Transverse colon (tissue), 4 donors: ENCODE measurements at regions not wholly inside any gene's neighbourhood (a gene's known extent, or its start where the extent isn't known, plus 50 kb on each side); places are given as distances from the start of the nearest gene placed in this dataset.

ENCODE experiments used
- DNase-seq: peaks from one replicate; pipeline ENCODE4 v3.0.0-alpha.2; 2019
- H3K27ac ChIP-seq, 4 donors: fragments of 200-600 bp; sonication (generic); 2 replicates each; pipeline ENCODE4 v1.5.1; 2016 to 2018; ENCODE audit warnings: inconsistent platforms in 4 of 4
- H3K27me3 ChIP-seq: fragments of 200-600 bp; sonication (generic); 2 replicates; pipeline ENCODE4 v1.5.1; 2017; ENCODE audit warnings: inconsistent platforms
- H3K36me3 ChIP-seq, 4 donors: fragments of 200-600 bp; sonication (generic); 2 replicates each; pipeline ENCODE4 v1.5.1; 2017 to 2019; ENCODE audit warnings: inconsistent platforms in 4 of 4
- H3K4me1 ChIP-seq, 4 donors: fragments of 200-600 bp; sonication (generic); 2 replicates each; pipeline ENCODE4 v1.5.1; 2017 to 2020; ENCODE audit warnings: inconsistent platforms in 4 of 4
- H3K4me3 ChIP-seq, 4 donors: fragments of 200-600 bp; sonication (generic); 1 replicate in 1 of 4; 2 replicates in 3 of 4; pipeline versions ENCODE4 v1.5.1 to v1.6.1; 2017 to 2019; ENCODE audit warnings: inconsistent platforms in 4 of 4
- H3K9me3 ChIP-seq, 2 donors: fragments of 200-600 bp; sonication (generic); 2 replicates each; pipeline ENCODE4 v1.5.1; 2017 to 2019; ENCODE audit warnings: inconsistent platforms in 2 of 2
- EP300 ChIP-seq: sonication (generic); formaldehyde crosslinking; IDR thresholded peaks from one replicate; pipeline ENCODE4 v1.6.1; 2017; ENCODE audit warnings: antibody characterized with exemption, low read depth
- POLR2A ChIP-seq: fragments of 450-650 bp; IDR thresholded peaks from one replicate; pipeline ENCODE4 v1.6.1; 2016; ENCODE audit warnings: antibody characterized with exemption, mild to moderate bottlenecking, moderate library complexity
- POLR2AphosphoS5 ChIP-seq, 3 donors: sonication (generic); formaldehyde crosslinking; IDR thresholded peaks; one replicate each; pipeline ENCODE4 v1.6.1; 2016; ENCODE audit warnings: antibody characterized with exemption in 3 of 3
- WGBS, 2 donors: methylation state at CpG; one replicate each; pipeline ENCODE4 v1.1.5; 2018; ENCODE audit warnings: low coverage in 1 of 2; 5-methylcytosine and 5-hydroxymethylcytosine counted together
- in situ Hi-C, 4 donors: fragments of 200-750 bp; cut with MboI; loops; one replicate each; pipeline versions ENCODE4 v1.15.0 to v1.15.1; 2017; ENCODE audit warnings: low sequenced_read_pairs in 3 of 4, low pct_ligation_motif_present in 1 of 4, low pct_unique_long_range_greater_than_20kb in 1 of 4
- intact Hi-C: fragments of 100-400 bp; cut with DNase I; formaldehyde crosslinking; loops from one replicate; pipeline ENCODE4 v1.15.1; 2023; ENCODE audit warnings: low total_unique reads
- TF ChIP-seq, protein P1 (sequence below), 5 experiments: fragments of 200-600 bp in 3 of 5; fragments of 450-650 bp in 2 of 5; sonication (generic) in 3 of 5; IDR thresholded peaks; 1 replicate in 2 of 5; 2 replicates in 3 of 5; pipeline ENCODE4 v1.5.1; 2016 to 2017; ENCODE audit warnings: antibody characterized with exemption in 5 of 5, inconsistent platforms in 3 of 5, mild to moderate bottlenecking in 2 of 5, moderate library complexity in 1 of 5

- Histone ChIP-seq H3K4me1 (no peaks in the 10 kb centered on the region), H3K27me3 (no peaks in the 10 kb centered on the region), H3K36me3 (no peaks in the 10 kb centered on the region), H3K4me3 (no peak overlapping the region), H3K27ac (no peak overlapping the region), H3K9me3 (no peaks in the 10 kb centered on the region)
- intact Hi-C loops (no loop called here), in situ Hi-C loops (no loop called here)
- WGBS, 2 donors, result no CpG with 5 or more reads among the region's 5 CpGs
- DNase-seq, result no peak
- TF ChIP-seq, protein P1, sequence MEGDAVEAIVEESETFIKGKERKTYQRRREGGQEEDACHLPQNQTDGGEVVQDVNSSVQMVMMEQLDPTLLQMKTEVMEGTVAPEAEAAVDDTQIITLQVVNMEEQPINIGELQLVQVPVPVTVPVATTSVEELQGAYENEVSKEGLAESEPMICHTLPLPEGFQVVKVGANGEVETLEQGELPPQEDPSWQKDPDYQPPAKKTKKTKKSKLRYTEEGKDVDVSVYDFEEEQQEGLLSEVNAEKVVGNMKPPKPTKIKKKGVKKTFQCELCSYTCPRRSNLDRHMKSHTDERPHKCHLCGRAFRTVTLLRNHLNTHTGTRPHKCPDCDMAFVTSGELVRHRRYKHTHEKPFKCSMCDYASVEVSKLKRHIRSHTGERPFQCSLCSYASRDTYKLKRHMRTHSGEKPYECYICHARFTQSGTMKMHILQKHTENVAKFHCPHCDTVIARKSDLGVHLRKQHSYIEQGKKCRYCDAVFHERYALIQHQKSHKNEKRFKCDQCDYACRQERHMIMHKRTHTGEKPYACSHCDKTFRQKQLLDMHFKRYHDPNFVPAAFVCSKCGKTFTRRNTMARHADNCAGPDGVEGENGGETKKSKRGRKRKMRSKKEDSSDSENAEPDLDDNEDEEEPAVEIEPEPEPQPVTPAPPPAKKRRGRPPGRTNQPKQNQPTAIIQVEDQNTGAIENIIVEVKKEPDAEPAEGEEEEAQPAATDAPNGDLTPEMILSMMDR (IDR thresholded peaks at IDR 0.05), result no peak
- no peak for TF ChIP-seq POLR2AphosphoS5 (IDR thresholded peaks at IDR 0.05)
These were observed 802.3 kb downstream of the NLGN4Y start for GRCh38 chrY:15326673-15327072.

GRCh38 chrY:15328848-15329247 lies 804.5 kb downstream of the NLGN4Y start:
- no peaks in the 10 kb centered on the region for H3K9me3 ChIP-seq
- H3K36me3 ChIP-seq, result no peaks in the 10 kb centered on the region
- intact Hi-C loops, result no loop called here
- DNase-seq, result no peak
- no peak for TF ChIP-seq POLR2AphosphoS5 (IDR thresholded peaks at IDR 0.05)
- no peak for TF ChIP-seq EP300
- TF ChIP-seq, protein P1 (IDR thresholded peaks at IDR 0.05), result no peak
- TF ChIP-seq POLR2A, result no peak
- H3K27me3 ChIP-seq, result no peaks in the 10 kb centered on the region
- H3K4me3 ChIP-seq, result no peak overlapping the region
- in situ Hi-C loops, result no loop called here
- H3K27ac ChIP-seq, result no peak overlapping the region
- no CpG with 5 or more reads among the region's 3 CpGs for whole genome bisulfite sequencing, 2 donors
- H3K4me1 ChIP-seq, result no peaks in the 10 kb centered on the region

- TF ChIP-seq, protein P1 (IDR thresholded peaks at IDR 0.05), result no peak
- TF ChIP-seq POLR2AphosphoS5 (IDR thresholded peaks at IDR 0.05), result no peak
- TF ChIP-seq POLR2A, result no peak
- TF ChIP-seq EP300, result no peak
- no peak overlapping the region for H3K4me3 ChIP-seq
- no peak for DNase-seq
- intact Hi-C loops (no loop called here), in situ Hi-C loops (no loop called here)
- no peaks in the 10 kb centered on the region for H3K36me3 ChIP-seq
- no peaks in the 10 kb centered on the region for H3K27me3 ChIP-seq
- no peaks in the 10 kb centered on the region for H3K4me1 ChIP-seq
- WGBS, 2 donors, result no CpG with 5 or more reads among the region's 4 CpGs
- H3K9me3 ChIP-seq, result no peaks in the 10 kb centered on the region
- no peak overlapping the region for H3K27ac ChIP-seq
These were observed 819.2 kb downstream of the NLGN4Y start for GRCh38 chrY:15343522-15343921.

- TF ChIP-seq POLR2A (no peak), POLR2AphosphoS5 (IDR thresholded peaks at IDR 0.05) (no peak), EP300 (no peak)
- TF ChIP-seq, protein P1 (IDR thresholded peaks at IDR 0.05), result no peak
- WGBS, 2 donors, result 45% methylated on average over 2 of the region's 4 CpGs; no CpG with 5 or more reads in 1 of the 2 donors
- H3K36me3 ChIP-seq, result no peaks in the 10 kb centered on the region
- no peaks in the 10 kb centered on the region for H3K4me1 ChIP-seq
- no peaks in the 10 kb centered on the region for H3K9me3 ChIP-seq
- in situ Hi-C loops, result no loop called here
- H3K4me3 ChIP-seq, result no peak overlapping the region
- no peak overlapping the region for H3K27ac ChIP-seq
- intact Hi-C loops, result no loop called here
- H3K27me3 ChIP-seq, result no peaks in the 10 kb centered on the region
- DNase-seq, result no peak
These were observed 821.3 kb downstream of the NLGN4Y start for GRCh38 chrY:15345471-15346155.
